22Rv1 (cell line): ENCODE measurements at regions not wholly inside any gene's neighbourhood (a gene's known extent, or its start where the extent isn't known, plus 50 kb on each side); places are given as distances from the start of the nearest gene placed in this dataset.

Source experiments
- ZFX ChIP-seq: fragments of 450-650 bp; IDR thresholded peaks from 2 replicates; pipeline ENCODE4 v1.6.1; 2017; ENCODE audit warnings: antibody characterized with exemption, borderline replicate concordance
- TF ChIP-seq, protein P1 (sequence below): fragments of 450-650 bp; IDR thresholded peaks from 2 replicates; pipeline ENCODE4 v1.5.1; 2017; ENCODE audit warnings: mild to moderate bottlenecking

DNA sequence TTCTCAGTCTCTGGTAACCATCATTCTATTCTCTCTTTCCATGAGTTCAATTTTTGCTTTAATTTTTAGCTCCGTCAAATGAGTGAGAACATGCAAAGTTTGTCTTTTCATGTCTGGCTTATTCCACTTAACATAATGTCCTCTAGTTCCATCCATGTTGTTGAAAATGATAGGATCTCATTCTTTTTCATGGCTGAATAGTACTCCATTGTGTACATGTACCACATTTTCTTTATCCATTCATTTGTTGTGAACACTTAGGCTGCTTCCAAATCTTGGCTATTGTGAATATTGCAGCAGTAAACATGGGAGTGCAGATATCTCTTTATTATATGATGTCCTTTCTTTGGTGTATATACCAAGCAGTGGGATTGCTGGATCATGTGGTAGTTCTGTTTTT lies 145.4 kb upstream of the E2F7 start:
- TF ChIP-seq, protein P1, sequence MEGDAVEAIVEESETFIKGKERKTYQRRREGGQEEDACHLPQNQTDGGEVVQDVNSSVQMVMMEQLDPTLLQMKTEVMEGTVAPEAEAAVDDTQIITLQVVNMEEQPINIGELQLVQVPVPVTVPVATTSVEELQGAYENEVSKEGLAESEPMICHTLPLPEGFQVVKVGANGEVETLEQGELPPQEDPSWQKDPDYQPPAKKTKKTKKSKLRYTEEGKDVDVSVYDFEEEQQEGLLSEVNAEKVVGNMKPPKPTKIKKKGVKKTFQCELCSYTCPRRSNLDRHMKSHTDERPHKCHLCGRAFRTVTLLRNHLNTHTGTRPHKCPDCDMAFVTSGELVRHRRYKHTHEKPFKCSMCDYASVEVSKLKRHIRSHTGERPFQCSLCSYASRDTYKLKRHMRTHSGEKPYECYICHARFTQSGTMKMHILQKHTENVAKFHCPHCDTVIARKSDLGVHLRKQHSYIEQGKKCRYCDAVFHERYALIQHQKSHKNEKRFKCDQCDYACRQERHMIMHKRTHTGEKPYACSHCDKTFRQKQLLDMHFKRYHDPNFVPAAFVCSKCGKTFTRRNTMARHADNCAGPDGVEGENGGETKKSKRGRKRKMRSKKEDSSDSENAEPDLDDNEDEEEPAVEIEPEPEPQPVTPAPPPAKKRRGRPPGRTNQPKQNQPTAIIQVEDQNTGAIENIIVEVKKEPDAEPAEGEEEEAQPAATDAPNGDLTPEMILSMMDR = no peak
- no peak for TF ChIP-seq ZFX
